HepG2 (cell line): ENCODE measurements at regions not wholly inside any gene's neighbourhood (a gene's known extent, or its start where the extent isn't known, plus 50 kb on each side); places are given as distances from the start of the nearest gene placed in this dataset.

Experiments used
- ATAC-seq: fragments of 200-7000 bp; cut with Tn5 transposase; 3 replicates; pipeline ENCODE4 v1.9.1; 2020; ENCODE audit warnings: mild to moderate bottlenecking, moderate library complexity
- BruUV-seq: library from RNA; stranded (reverse); fragments of 400-500 nt; replicated peaks from 2 replicates; lab custom pipeline; 2021; lab: Mats Ljungman, UMichigan
- CTCF ChIA-PET: fragments of 300-600 bp; formaldehyde crosslinking; extraction: SDS; loops from one replicate; lab custom pipeline; 2021; ENCODE audit warnings: low total read pairs, inconsistent platforms, low intra/inter-chr PET ratio; lab: Yijun Ruan, JAX
- POLR2A ChIA-PET: fragments of 350-600 bp; sonication (Branson Sonifier 250); formaldehyde crosslinking; loops from one replicate; lab custom pipeline; 2020; ENCODE audit warnings: antibody characterized with exemption, inconsistent platforms; lab: Yijun Ruan, JAX
- DNase-seq: peaks from one replicate; pipeline ENCODE4 v3.0.0-alpha.2; 2015; ENCODE audit warnings: low spot score
- FAIRE-seq: peaks from 3 replicates; lab custom pipeline; 2011; peaks lifted over from hg19 to GRCh38; lab: Jason Lieb, UNC
- H2AFZ ChIP-seq: one replicate; pipeline ENCODE4 v1.6.1; 2011; ENCODE audit warnings: low read length, inconsistent platforms
- H3K27ac ChIP-seq: fragments of 300-600 bp; 3 replicates; pipeline ENCODE4 v1.8.0; 2011; ENCODE audit warnings: mixed run types, mild to moderate bottlenecking, mixed read lengths, low read length, inconsistent platforms; ENCODE audit not compliant: insufficient read depth; ENCODE audit errors: extremely low read length
- H3K27me3 ChIP-seq, 2 experiments: fragments of 200-600 bp in 1 of 2; 2 replicates in 1 of 2; 3 replicates in 1 of 2; pipeline versions ENCODE4 v1.6.0 to v1.8.0; 2011; ENCODE audit warnings: low read length in 2 of 2, mild to moderate bottlenecking in 2 of 2, moderate library complexity in 2 of 2, inconsistent platforms in 1 of 2; ENCODE audit not compliant: insufficient read depth in 2 of 2, control insufficient read depth in 1 of 2
- H3K36me3 ChIP-seq, 2 experiments: fragments of 200-600 bp in 1 of 2; replicated peaks in 1 of 2; 2 replicates in 1 of 2; 3 replicates in 1 of 2; pipeline versions ENCODE4 v1.5.1 to v1.8.0; 2011; ENCODE audit warnings: low read length in 2 of 2, inconsistent platforms in 1 of 2; ENCODE audit not compliant: insufficient read depth in 2 of 2, control insufficient read depth in 1 of 2
- H3K4me1 ChIP-seq: 2 replicates; pipeline ENCODE4 v1.5.1; 2012; ENCODE audit warnings: low read length, inconsistent platforms; ENCODE audit not compliant: insufficient read depth
- H3K4me2 ChIP-seq: 2 replicates; pipeline ENCODE4 v1.6.0; 2011; ENCODE audit warnings: low read depth, low read length, inconsistent platforms
- H3K4me3 ChIP-seq, 3 experiments: fragments of 200-600 bp in 1 of 3; sonication (generic), shearing (Covaris generic) in 1 of 3; replicated peaks in 1 of 3; 2 replicates each; pipeline ENCODE4 v1.5.1; 2011 to 2016; ENCODE audit warnings: low read length in 3 of 3, inconsistent platforms in 2 of 3, low read depth in 2 of 3, mild to moderate bottlenecking in 2 of 3, control low read depth in 1 of 3, mixed read lengths in 1 of 3; ENCODE audit not compliant: insufficient read depth in 1 of 3
- H3K79me2 ChIP-seq: one replicate; pipeline ENCODE4 v1.6.1; 2011; ENCODE audit warnings: low read length, inconsistent platforms; ENCODE audit not compliant: insufficient read depth
- H3K9ac ChIP-seq: 2 replicates; pipeline ENCODE4 v1.6.0; 2011; ENCODE audit warnings: mild to moderate bottlenecking, low read depth, low read length, inconsistent platforms; ENCODE audit not compliant: insufficient read depth
- H3K9me3 ChIP-seq: 2 replicates; pipeline ENCODE4 v1.5.1; 2012; ENCODE audit warnings: mild to moderate bottlenecking, low read length
- H4K20me1 ChIP-seq: 2 replicates; pipeline ENCODE4 v1.6.0; 2011; ENCODE audit warnings: inconsistent platforms, mild to moderate bottlenecking, low read length, moderate library complexity; ENCODE audit not compliant: insufficient read depth
- DNMT1 ChIP-seq: sonication (generic); formaldehyde crosslinking; IDR thresholded peaks from 2 replicates; pipeline ENCODE4 v1.5.1; 2020; ENCODE audit warnings: mild to moderate bottlenecking, missing genetic modification reagents
- EEA1 ChIP-seq: sonication (generic); formaldehyde crosslinking; IDR thresholded peaks from 2 replicates; pipeline ENCODE4 v1.5.1; 2020; ENCODE audit warnings: mild to moderate bottlenecking, missing genetic modification reagents, borderline replicate concordance
- FIP1L1 ChIP-seq: fragments of 200-400 bp; formaldehyde crosslinking; IDR thresholded peaks from 2 replicates; pipeline ENCODE4 v1.6.1; 2018; ENCODE audit warnings: low read depth, mild to moderate bottlenecking, low read length, moderate library complexity, borderline replicate concordance; ENCODE audit not compliant: insufficient read depth
- FOXP1 ChIP-seq, 2 experiments: fragments of 450-650 bp in 1 of 2; IDR thresholded peaks; 2 replicates each; pipeline ENCODE4 v1.6.1; 2017 to 2018; ENCODE audit warnings: antibody characterized with exemption in 1 of 2
- KDM5A ChIP-seq: fragments of 200-600 bp; sonication (generic); IDR thresholded peaks from 2 replicates; pipeline ENCODE4 v1.7.0; 2018; ENCODE audit warnings: antibody characterized with exemption, mild to moderate bottlenecking, low read length, borderline replicate concordance
- LBX2 ChIP-seq: sonication (generic); formaldehyde crosslinking; IDR thresholded peaks from 2 replicates; pipeline ENCODE4 v1.5.0; 2020; ENCODE audit warnings: missing genetic modification reagents, mild to moderate bottlenecking, borderline replicate concordance
- PBX2 ChIP-seq: IDR thresholded peaks from 2 replicates; pipeline ENCODE4 v1.6.1; 2016; ENCODE audit warnings: control low read depth
- PTBP1 ChIP-seq: fragments of 200-400 bp; formaldehyde crosslinking; IDR thresholded peaks from 2 replicates; pipeline ENCODE4 v1.6.1; 2018; ENCODE audit warnings: low read length, low read depth; ENCODE audit not compliant: poor library complexity, severe bottlenecking
- SMYD3 ChIP-seq: sonication (generic); formaldehyde crosslinking; IDR thresholded peaks from 2 replicates; pipeline ENCODE4 v1.8.1; 2023; ENCODE audit warnings: mild to moderate bottlenecking, missing genetic modification reagents
- ZC3H13 ChIP-seq: sonication (generic); formaldehyde crosslinking; IDR thresholded peaks from 2 replicates; pipeline ENCODE4 v1.8.1; 2023; ENCODE audit warnings: mild to moderate bottlenecking, missing genetic modification reagents, moderate library complexity
- ZFP82 ChIP-seq: sonication (generic); formaldehyde crosslinking; IDR thresholded peaks from 2 replicates; pipeline ENCODE4 v1.5.1; 2020; ENCODE audit warnings: mild to moderate bottlenecking, missing genetic modification reagents, borderline replicate concordance
- ZNF282 ChIP-seq: fragments of 450-650 bp; IDR thresholded peaks from 2 replicates; pipeline ENCODE4 v1.6.1; 2018; ENCODE audit not compliant: partially characterized antibody
- ZNF556 ChIP-seq: sonication (generic); formaldehyde crosslinking; IDR thresholded peaks from 2 replicates; pipeline ENCODE4 v1.4.0; 2020; ENCODE audit warnings: mild to moderate bottlenecking, missing genetic modification reagents, borderline replicate concordance
- ZNF616 ChIP-seq: sonication (generic); formaldehyde crosslinking; IDR thresholded peaks from 2 replicates; pipeline ENCODE4 v1.5.0; 2020; ENCODE audit warnings: low read depth, mild to moderate bottlenecking, missing genetic modification reagents
- WGBS: methylation state at CpG from one replicate; pipeline ENCODE4 v1.1.6; 2017; ENCODE audit warnings: low lambda C conversion rate; 5-methylcytosine and 5-hydroxymethylcytosine counted together
- in situ Hi-C: cut with HindIII; loops from 2 replicates; pipeline ENCODE4 v1.10.0; 2017; ENCODE audit warnings: low pct_unique_long_range_greater_than_20kb; ENCODE audit not compliant: extremely low pct_ligation_motif_present
- intact Hi-C: fragments of 100-400 bp; cut with micrococcal nuclease; formaldehyde crosslinking; loops from one replicate; pipeline ENCODE4 v1.10.0; 2022; ENCODE audit not compliant: unreplicated experiment
- TF ChIP-seq, protein P1 (sequence below): sonication (generic); formaldehyde crosslinking; IDR thresholded peaks from 2 replicates; pipeline ENCODE4 v1.4.0; 2020; ENCODE audit warnings: missing genetic modification reagents
- TF ChIP-seq, protein P2 (sequence below): sonication (generic); formaldehyde crosslinking; IDR thresholded peaks from 2 replicates; pipeline ENCODE4 v1.9.0; 2021; ENCODE audit warnings: missing genetic modification reagents, borderline replicate concordance
- TF ChIP-seq, protein P3 (sequence below): sonication (generic); formaldehyde crosslinking; conservative IDR thresholded peaks from 2 replicates; pipeline ENCODE4 v1.5.0; 2020; ENCODE audit warnings: missing genetic modification reagents

GRCh38 chr7:145156834-145157233 lies 321.0 kb upstream of the TPK1 start:
- Histone ChIP-seq H3K27me3 (no peaks in the 10 kb centered on the region), H3K4me1 (no peaks in the 10 kb centered on the region), H3K4me3 (no peak overlapping the region), H4K20me1 (no peaks in the 10 kb centered on the region), H3K9me3 (peaks cover 62% of the 10 kb centered on the region), H3K36me3 (no peaks in the 10 kb centered on the region), H3K27ac (no peak overlapping the region), H3K9ac (no peak overlapping the region), H2AFZ (no peak overlapping the region), H3K79me2 (no peaks in the 10 kb centered on the region), H3K4me2 (no peak overlapping the region)
- in situ Hi-C loops = no loop called here
- TF ChIP-seq EEA1 (CRISPR knock-in tag) (no peak), PBX2 (CRISPR knock-in tag) (no peak), PTBP1 (no peak), ZNF282 (no peak), SMYD3 (CRISPR knock-in tag) (no peak), ZC3H13 (no peak), KDM5A (no peak), ZNF556 (no peak), FIP1L1 (no peak), ZNF616 (CRISPR knock-in tag) (no peak), FOXP1 (IDR thresholded peaks at IDR 0.05) (no peak), FOXP1 (CRISPR knock-in tag; IDR thresholded peaks at IDR 0.05) (no peak), ZFP82 (CRISPR knock-in tag) (no peak), DNMT1 (CRISPR knock-in tag) (no peak), LBX2 (CRISPR knock-in tag) (no peak)
- TF ChIP-seq, protein P1, sequence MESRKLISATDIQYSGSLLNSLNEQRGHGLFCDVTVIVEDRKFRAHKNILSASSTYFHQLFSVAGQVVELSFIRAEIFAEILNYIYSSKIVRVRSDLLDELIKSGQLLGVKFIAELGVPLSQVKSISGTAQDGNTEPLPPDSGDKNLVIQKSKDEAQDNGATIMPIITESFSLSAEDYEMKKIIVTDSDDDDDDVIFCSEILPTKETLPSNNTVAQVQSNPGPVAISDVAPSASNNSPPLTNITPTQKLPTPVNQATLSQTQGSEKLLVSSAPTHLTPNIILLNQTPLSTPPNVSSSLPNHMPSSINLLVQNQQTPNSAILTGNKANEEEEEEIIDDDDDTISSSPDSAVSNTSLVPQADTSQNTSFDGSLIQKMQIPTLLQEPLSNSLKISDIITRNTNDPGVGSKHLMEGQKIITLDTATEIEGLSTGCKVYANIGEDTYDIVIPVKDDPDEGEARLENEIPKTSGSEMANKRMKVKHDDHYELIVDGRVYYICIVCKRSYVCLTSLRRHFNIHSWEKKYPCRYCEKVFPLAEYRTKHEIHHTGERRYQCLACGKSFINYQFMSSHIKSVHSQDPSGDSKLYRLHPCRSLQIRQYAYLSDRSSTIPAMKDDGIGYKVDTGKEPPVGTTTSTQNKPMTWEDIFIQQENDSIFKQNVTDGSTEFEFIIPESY (CRISPR knock-in tag) = no peak
- TF ChIP-seq, protein P2, sequence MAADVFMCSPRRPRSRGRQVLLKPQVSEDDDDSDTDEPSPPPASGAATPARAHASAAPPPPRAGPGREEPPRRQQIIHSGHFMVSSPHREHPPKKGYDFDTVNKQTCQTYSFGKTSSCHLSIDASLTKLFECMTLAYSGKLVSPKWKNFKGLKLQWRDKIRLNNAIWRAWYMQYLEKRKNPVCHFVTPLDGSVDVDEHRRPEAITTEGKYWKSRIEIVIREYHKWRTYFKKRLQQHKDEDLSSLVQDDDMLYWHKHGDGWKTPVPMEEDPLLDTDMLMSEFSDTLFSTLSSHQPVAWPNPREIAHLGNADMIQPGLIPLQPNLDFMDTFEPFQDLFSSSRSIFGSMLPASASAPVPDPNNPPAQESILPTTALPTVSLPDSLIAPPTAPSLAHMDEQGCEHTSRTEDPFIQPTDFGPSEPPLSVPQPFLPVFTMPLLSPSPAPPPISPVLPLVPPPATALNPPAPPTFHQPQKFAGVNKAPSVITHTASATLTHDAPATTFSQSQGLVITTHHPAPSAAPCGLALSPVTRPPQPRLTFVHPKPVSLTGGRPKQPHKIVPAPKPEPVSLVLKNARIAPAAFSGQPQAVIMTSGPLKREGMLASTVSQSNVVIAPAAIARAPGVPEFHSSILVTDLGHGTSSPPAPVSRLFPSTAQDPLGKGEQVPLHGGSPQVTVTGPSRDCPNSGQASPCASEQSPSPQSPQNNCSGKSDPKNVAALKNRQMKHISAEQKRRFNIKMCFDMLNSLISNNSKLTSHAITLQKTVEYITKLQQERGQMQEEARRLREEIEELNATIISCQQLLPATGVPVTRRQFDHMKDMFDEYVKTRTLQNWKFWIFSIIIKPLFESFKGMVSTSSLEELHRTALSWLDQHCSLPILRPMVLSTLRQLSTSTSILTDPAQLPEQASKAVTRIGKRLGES (CRISPR knock-in tag) = no peak
- TF ChIP-seq, protein P3, sequence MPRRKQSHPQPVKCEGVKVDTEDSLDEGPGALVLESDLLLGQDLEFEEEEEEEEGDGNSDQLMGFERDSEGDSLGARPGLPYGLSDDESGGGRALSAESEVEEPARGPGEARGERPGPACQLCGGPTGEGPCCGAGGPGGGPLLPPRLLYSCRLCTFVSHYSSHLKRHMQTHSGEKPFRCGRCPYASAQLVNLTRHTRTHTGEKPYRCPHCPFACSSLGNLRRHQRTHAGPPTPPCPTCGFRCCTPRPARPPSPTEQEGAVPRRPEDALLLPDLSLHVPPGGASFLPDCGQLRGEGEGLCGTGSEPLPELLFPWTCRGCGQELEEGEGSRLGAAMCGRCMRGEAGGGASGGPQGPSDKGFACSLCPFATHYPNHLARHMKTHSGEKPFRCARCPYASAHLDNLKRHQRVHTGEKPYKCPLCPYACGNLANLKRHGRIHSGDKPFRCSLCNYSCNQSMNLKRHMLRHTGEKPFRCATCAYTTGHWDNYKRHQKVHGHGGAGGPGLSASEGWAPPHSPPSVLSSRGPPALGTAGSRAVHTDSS = no peak
- POLR2A ChIA-PET = no interaction called here
- DNase-seq = no peak
- CTCF ChIA-PET = no interaction called here
- no TSS peak for BruUV-seq
- WGBS = 3% methylated on average over 1 of the region's 1 CpG
- intact Hi-C loops = no loop called here
- no peak for FAIRE-seq
- no peak for ATAC-seq
